ENCODE measurements at regions not wholly inside any gene's neighbourhood (a gene's known extent, or its start where the extent isn't known, plus 50 kb on each side); places are given as distances from the start of the nearest gene placed in this dataset.
"Not testable (repeated sequence)": the region's sequence is repeated elsewhere in the genome, so short reads cannot be mapped to it uniquely, and the experiment has no call there.

- Histone ChIP-seq H3K27me3 (no peaks in the 10 kb centered on the region), H3K4me3 (no peak overlapping the region), H3K9me3 (peaks cover 6% of the 10 kb centered on the region; the same call in 1 of the 2 replicates), H3K36me3 (no peaks in the 10 kb centered on the region)
- DNase-seq, result no peak
These were observed 133.5 kb upstream of the PRR16 start for GRCh38 chr5:120330558-120330957.

GRCh38 chr5:120344181-120344580, 119.9 kb upstream of the PRR16 start:
- no peaks in the 10 kb centered on the region for H3K9me3 ChIP-seq
- H3K27me3 ChIP-seq, result no peaks in the 10 kb centered on the region

GRCh38 chr5:120345947-120346346, 118.2 kb upstream of the PRR16 start:
- Histone ChIP-seq H3K9me3 (no peaks in the 10 kb centered on the region), H3K27me3 (no peaks in the 10 kb centered on the region), H3K4me3 (no peak overlapping the region), H3K36me3 (no peaks in the 10 kb centered on the region)
- DNase-seq, result no peak

More at GRCh38 chr5:120344181-120344580, 119.9 kb upstream of the PRR16 start:
- DNase-seq, result no peak
- no peak overlapping the region for H3K4me3 ChIP-seq
- H3K36me3 ChIP-seq, result no peaks in the 10 kb centered on the region

- DNase-seq, H3K4me3 ChIP-seq: not testable (repeated sequence)
These were observed 113.0 kb upstream of the PRR16 start for GRCh38 chr5:120351071-120351470.

GRCh38 chr5:120354126-120354525, 110.0 kb upstream of the PRR16 start:
- no peak for DNase-seq
- H3K27me3 ChIP-seq, result no peaks in the 10 kb centered on the region
- no peaks in the 10 kb centered on the region for H3K36me3 ChIP-seq
- no peaks in the 10 kb centered on the region for H3K9me3 ChIP-seq
- H3K4me3 ChIP-seq, result no peak overlapping the region

More at GRCh38 chr5:120351071-120351470, 113.0 kb upstream of the PRR16 start:
- H3K9me3 ChIP-seq, H3K36me3 ChIP-seq, H3K27me3 ChIP-seq: not testable (repeated sequence)

- Histone ChIP-seq H3K9me3 (no peaks in the 10 kb centered on the region), H3K36me3 (no peaks in the 10 kb centered on the region), H3K4me3 (no peak overlapping the region), H3K27me3 (no peaks in the 10 kb centered on the region)
- no peak for DNase-seq
These were observed 105.2 kb upstream of the PRR16 start for GRCh38 chr5:120358949-120359348.

GRCh38 chr5:120361941-120362340, 102.2 kb upstream of the PRR16 start:
- Histone ChIP-seq H3K4me3 (no peak overlapping the region), H3K36me3 (no peaks in the 10 kb centered on the region), H3K27me3 (no peaks in the 10 kb centered on the region), H3K9me3 (no peaks in the 10 kb centered on the region)
- no peak for DNase-seq

- no peak overlapping the region for H3K4me3 ChIP-seq
- H3K9me3 ChIP-seq, result no peaks in the 10 kb centered on the region
- H3K27me3 ChIP-seq, result no peaks in the 10 kb centered on the region
- no peak for DNase-seq
- no peaks in the 10 kb centered on the region for H3K36me3 ChIP-seq
These were observed 101.7 kb upstream of the PRR16 start for GRCh38 chr5:120362426-120362825.

GRCh38 chr5:120365656-120366446, 98.2 kb upstream of the PRR16 start:
- no peaks in the 10 kb centered on the region for H3K36me3 ChIP-seq
- no peaks in the 10 kb centered on the region for H3K9me3 ChIP-seq
- DNase-seq, result no peak
- H3K4me3 ChIP-seq, result no peak overlapping the region
- no peaks in the 10 kb centered on the region for H3K27me3 ChIP-seq

- no peaks in the 10 kb centered on the region for H3K9me3 ChIP-seq
- no peaks in the 10 kb centered on the region for H3K27me3 ChIP-seq
- no peak for DNase-seq
- no peak overlapping the region for H3K4me3 ChIP-seq
- H3K36me3 ChIP-seq, result no peaks in the 10 kb centered on the region
These were observed 96.0 kb upstream of the PRR16 start for GRCh38 chr5:120367896-120368634.

- no peak for DNase-seq
- Histone ChIP-seq H3K9me3 (no peaks in the 10 kb centered on the region), H3K4me3 (no peak overlapping the region), H3K27me3 (no peaks in the 10 kb centered on the region), H3K36me3 (no peaks in the 10 kb centered on the region)
These were observed 95.0 kb upstream of the PRR16 start for GRCh38 chr5:120368923-120369715.

- no peaks in the 10 kb centered on the region for H3K9me3 ChIP-seq
- no peak overlapping the region for H3K4me3 ChIP-seq
- H3K27me3 ChIP-seq, result no peaks in the 10 kb centered on the region
- DNase-seq, result no peak
- H3K36me3 ChIP-seq, result no peaks in the 10 kb centered on the region
These were observed 91.2 kb upstream of the PRR16 start for GRCh38 chr5:120372899-120373298.

- Histone ChIP-seq H3K27me3 (no peaks in the 10 kb centered on the region), H3K36me3 (no peaks in the 10 kb centered on the region), H3K4me3 (no peak overlapping the region), H3K9me3 (no peaks in the 10 kb centered on the region)
- DNase-seq, result no peak
These were observed 88.9 kb upstream of the PRR16 start for GRCh38 chr5:120375248-120375647.

- Histone ChIP-seq H3K27me3 (no peaks in the 10 kb centered on the region), H3K9me3 (no peaks in the 10 kb centered on the region), H3K4me3 (no peak overlapping the region), H3K36me3 (no peaks in the 10 kb centered on the region)
- DNase-seq, result no peak
These were observed 83.5 kb upstream of the PRR16 start for GRCh38 chr5:120380644-120381043.

GRCh38 chr5:120382833-120383232, 81.3 kb upstream of the PRR16 start:
- Histone ChIP-seq H3K9me3 (no peaks in the 10 kb centered on the region), H3K4me3 (no peak overlapping the region), H3K27me3 (no peaks in the 10 kb centered on the region), H3K36me3 (no peaks in the 10 kb centered on the region)
- DNase-seq, result no peak

- Histone ChIP-seq H3K4me3 (no peak overlapping the region), H3K27me3 (no peaks in the 10 kb centered on the region), H3K9me3 (no peaks in the 10 kb centered on the region), H3K36me3 (no peaks in the 10 kb centered on the region)
- no peak for DNase-seq
These were observed 77.1 kb upstream of the PRR16 start for GRCh38 chr5:120386981-120387380.

Data from MG63 (cell line).